GM12872 (cell line): ENCODE measurements at regions not wholly inside any gene's neighbourhood (a gene's known extent, or its start where the extent isn't known, plus 50 kb on each side); places are given as distances from the start of the nearest gene placed in this dataset.
A peak's percentile ranks its signal among the peaks of the same experiment; 100 is the strongest.

Experiments used
- TF ChIP-seq, protein P1 (sequence below): IDR thresholded peaks from 3 replicates; pipeline ENCODE4 v1.5.1; 2011; ENCODE audit warnings: low read depth, mild to moderate bottlenecking, low read length, moderate library complexity; ENCODE audit not compliant: insufficient read depth

- TF ChIP-seq, protein P1, sequence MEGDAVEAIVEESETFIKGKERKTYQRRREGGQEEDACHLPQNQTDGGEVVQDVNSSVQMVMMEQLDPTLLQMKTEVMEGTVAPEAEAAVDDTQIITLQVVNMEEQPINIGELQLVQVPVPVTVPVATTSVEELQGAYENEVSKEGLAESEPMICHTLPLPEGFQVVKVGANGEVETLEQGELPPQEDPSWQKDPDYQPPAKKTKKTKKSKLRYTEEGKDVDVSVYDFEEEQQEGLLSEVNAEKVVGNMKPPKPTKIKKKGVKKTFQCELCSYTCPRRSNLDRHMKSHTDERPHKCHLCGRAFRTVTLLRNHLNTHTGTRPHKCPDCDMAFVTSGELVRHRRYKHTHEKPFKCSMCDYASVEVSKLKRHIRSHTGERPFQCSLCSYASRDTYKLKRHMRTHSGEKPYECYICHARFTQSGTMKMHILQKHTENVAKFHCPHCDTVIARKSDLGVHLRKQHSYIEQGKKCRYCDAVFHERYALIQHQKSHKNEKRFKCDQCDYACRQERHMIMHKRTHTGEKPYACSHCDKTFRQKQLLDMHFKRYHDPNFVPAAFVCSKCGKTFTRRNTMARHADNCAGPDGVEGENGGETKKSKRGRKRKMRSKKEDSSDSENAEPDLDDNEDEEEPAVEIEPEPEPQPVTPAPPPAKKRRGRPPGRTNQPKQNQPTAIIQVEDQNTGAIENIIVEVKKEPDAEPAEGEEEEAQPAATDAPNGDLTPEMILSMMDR: no peak
Measured at GRCh38 chr12:37666069-37666781, 650.3 kb upstream of the ALG10B start.

GRCh38 chr12:37672655-37673260 is 643.8 kb upstream of the ALG10B start:
- TF ChIP-seq, protein P1: peak; percentile 22; the same call in 1 of the 3 replicates

DNA sequence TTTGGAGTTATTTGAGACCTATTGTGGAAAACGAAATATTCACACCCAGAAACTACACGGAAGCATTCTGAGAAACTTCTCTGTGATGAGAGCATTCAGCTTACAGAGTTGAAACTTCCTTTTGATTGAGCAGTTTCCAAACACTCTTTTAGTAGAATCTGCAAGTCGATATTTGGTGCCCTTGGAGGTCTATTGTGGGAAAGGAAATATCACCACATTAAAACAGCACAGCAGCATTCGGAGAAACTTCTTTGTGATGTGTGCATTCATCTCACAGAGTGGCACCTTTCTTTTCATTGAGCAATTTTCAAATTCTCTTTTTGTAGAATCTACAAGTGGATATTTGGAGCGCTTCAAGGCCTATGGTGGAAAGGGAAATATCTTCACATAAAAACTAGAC is 595.7 kb upstream of the ALG10B start:
- TF ChIP-seq, protein P1: no peak

DNA sequence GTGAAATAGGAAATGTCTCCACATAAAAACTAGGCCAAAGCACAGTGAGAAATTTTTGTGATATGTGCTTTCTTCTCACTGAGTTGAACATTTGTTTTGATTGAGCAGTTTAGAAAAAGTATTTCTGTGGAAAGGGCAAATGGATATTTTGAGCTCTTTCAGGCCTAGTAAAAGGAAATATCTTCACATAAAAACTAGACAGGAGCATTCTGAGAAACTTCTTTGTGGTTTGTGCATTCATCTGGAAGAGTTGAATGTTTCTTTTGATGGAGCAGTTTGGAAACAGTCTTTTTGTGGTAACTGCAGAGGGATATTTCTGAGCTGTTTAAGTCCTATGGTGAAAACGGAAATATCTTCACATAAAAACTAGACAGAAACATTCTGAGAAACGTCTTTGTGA is 582.7 kb upstream of the ALG10B start:
- TF ChIP-seq, protein P1: no peak
